ENCODE measurements at regions not wholly inside any gene's neighbourhood (a gene's known extent, or its start where the extent isn't known, plus 50 kb on each side); places are given as distances from the start of the nearest gene placed in this dataset.

- H3K9me3 Mint-ChIP-seq (ENCODE audit: unreplicated experiment), result no peaks in the 10 kb centered on the region
- H3K4me1 Mint-ChIP-seq (ENCODE audit: insufficient read depth, unreplicated experiment), result no peaks in the 10 kb centered on the region
- H3K27me3 Mint-ChIP-seq (ENCODE audit: insufficient read depth, unreplicated experiment), result no peaks in the 10 kb centered on the region
- intact Hi-C loops (cut with micrococcal nuclease), result no loop called here
- ChIA-PET POLR2A (no interaction called here), CTCF (no interaction called here)
- no peak overlapping the region for H3K4me3 Mint-ChIP-seq (ENCODE audit: unreplicated experiment)
- no TSS peak for BruUV-seq (replicated peaks)
- H3K27ac Mint-ChIP-seq (ENCODE audit: low read depth, unreplicated experiment), result no peak overlapping the region
- no peak for TF ChIP-seq CTCF (IDR thresholded peaks at IDR 0.05; ENCODE audit: unreplicated experiment)
- no peak for DNase-seq (ENCODE audit: unreplicated experiment)
- H3K36me3 Mint-ChIP-seq (ENCODE audit: insufficient read depth, unreplicated experiment), result no peaks in the 10 kb centered on the region
These were observed 218.5 kb downstream of the SIM1 start for GRCh38 chr6:100246206-100246605.

- no TSS peak for BruUV-seq (replicated peaks)
- ChIA-PET CTCF (no interaction called here), POLR2A (no interaction called here)
- intact Hi-C loops (cut with micrococcal nuclease), result no loop called here
- no peaks in the 10 kb centered on the region for H3K27me3 Mint-ChIP-seq (ENCODE audit: insufficient read depth, unreplicated experiment)
- no peaks in the 10 kb centered on the region for H3K36me3 Mint-ChIP-seq (ENCODE audit: insufficient read depth, unreplicated experiment)
- no peak overlapping the region for H3K4me3 Mint-ChIP-seq (ENCODE audit: unreplicated experiment)
- no peak for TF ChIP-seq CTCF (IDR thresholded peaks at IDR 0.05; ENCODE audit: unreplicated experiment)
- no peak overlapping the region for H3K27ac Mint-ChIP-seq (ENCODE audit: low read depth, unreplicated experiment)
- H3K4me1 Mint-ChIP-seq (ENCODE audit: insufficient read depth, unreplicated experiment), result no peaks in the 10 kb centered on the region
- peak; percentile 15 for DNase-seq (ENCODE audit: unreplicated experiment)
- H3K9me3 Mint-ChIP-seq (ENCODE audit: unreplicated experiment), result no peaks in the 10 kb centered on the region
These were observed 223.9 kb downstream of the SIM1 start for GRCh38 chr6:100240798-100241197.

- BruUV-seq (replicated peaks), result no TSS peak
- no peak for TF ChIP-seq CTCF (IDR thresholded peaks at IDR 0.05; ENCODE audit: unreplicated experiment)
- Mint-ChIP-seq H3K27ac (ENCODE audit: low read depth, unreplicated experiment) (no peak overlapping the region), H3K27me3 (ENCODE audit: insufficient read depth, unreplicated experiment) (no peaks in the 10 kb centered on the region), H3K36me3 (ENCODE audit: insufficient read depth, unreplicated experiment) (no peaks in the 10 kb centered on the region), H3K4me3 (ENCODE audit: unreplicated experiment) (no peak overlapping the region), H3K4me1 (ENCODE audit: insufficient read depth, unreplicated experiment) (no peaks in the 10 kb centered on the region), H3K9me3 (ENCODE audit: unreplicated experiment) (no peaks in the 10 kb centered on the region)
- no peak for DNase-seq (ENCODE audit: unreplicated experiment)
- intact Hi-C loops (cut with micrococcal nuclease), result no loop called here
- ChIA-PET CTCF (no interaction called here), POLR2A (no interaction called here)
These were observed 226.9 kb downstream of the SIM1 start for GRCh38 chr6:100237821-100238220.

- no peak overlapping the region for H3K4me3 Mint-ChIP-seq (ENCODE audit: unreplicated experiment)
- BruUV-seq (replicated peaks), result no TSS peak
- DNase-seq (ENCODE audit: unreplicated experiment), result no peak
- intact Hi-C loops (cut with micrococcal nuclease), result no loop called here
- H3K27me3 Mint-ChIP-seq (ENCODE audit: insufficient read depth, unreplicated experiment), result no peaks in the 10 kb centered on the region
- ChIA-PET POLR2A (interaction anchor here (0.7 kb wide), 1 partner anchor 17 kb away, joined by 3 read pairs; no protein-coding TSS in a partner anchor), CTCF (no interaction called here)
- no peak overlapping the region for H3K27ac Mint-ChIP-seq (ENCODE audit: low read depth, unreplicated experiment)
- H3K36me3 Mint-ChIP-seq (ENCODE audit: insufficient read depth, unreplicated experiment), result no peaks in the 10 kb centered on the region
- H3K9me3 Mint-ChIP-seq (ENCODE audit: unreplicated experiment), result no peaks in the 10 kb centered on the region
- no peak for TF ChIP-seq CTCF (IDR thresholded peaks at IDR 0.05; ENCODE audit: unreplicated experiment)
- H3K4me1 Mint-ChIP-seq (ENCODE audit: insufficient read depth, unreplicated experiment), result no peaks in the 10 kb centered on the region
These were observed 228.3 kb downstream of the SIM1 start for GRCh38 chr6:100236389-100236788.

Data from MCF 10A (cell line).